ENCODE measurements at regions not wholly inside any gene's neighbourhood (a gene's known extent, or its start where the extent isn't known, plus 50 kb on each side); places are given as distances from the start of the nearest gene placed in this dataset.

DNA sequence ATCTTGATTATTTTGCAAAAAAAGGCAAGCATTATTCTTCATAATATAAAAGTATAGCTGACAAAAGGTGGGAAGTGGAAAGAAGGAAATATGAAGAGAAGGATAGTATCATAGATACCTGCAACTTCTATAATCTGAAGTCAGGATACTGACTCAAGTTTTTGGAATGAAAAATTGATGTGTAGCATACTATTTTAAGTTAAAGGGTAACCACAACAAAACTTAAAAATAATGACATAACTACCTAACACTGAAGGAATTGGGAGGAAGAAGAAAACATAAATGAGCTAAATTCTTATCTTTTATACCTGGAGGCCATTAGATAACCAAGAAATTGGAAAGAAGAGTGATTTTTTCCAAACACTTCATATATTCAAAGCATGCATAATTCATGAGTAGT is 51.8 kb upstream of the TLE1 start:
- Mint-ChIP-seq H3K9me3 (peaks cover 7% of the 10 kb centered on the region), H3K27me3 (ENCODE audit: low read depth) (no peaks in the 10 kb centered on the region), H3K4me3 (no peak overlapping the region), H3K4me1 (no peaks in the 10 kb centered on the region), H3K27ac (ENCODE audit: unreplicated experiment) (no peak overlapping the region), H3K36me3 (ENCODE audit: low read depth) (no peaks in the 10 kb centered on the region)
- TF ChIP-seq, protein P1, sequence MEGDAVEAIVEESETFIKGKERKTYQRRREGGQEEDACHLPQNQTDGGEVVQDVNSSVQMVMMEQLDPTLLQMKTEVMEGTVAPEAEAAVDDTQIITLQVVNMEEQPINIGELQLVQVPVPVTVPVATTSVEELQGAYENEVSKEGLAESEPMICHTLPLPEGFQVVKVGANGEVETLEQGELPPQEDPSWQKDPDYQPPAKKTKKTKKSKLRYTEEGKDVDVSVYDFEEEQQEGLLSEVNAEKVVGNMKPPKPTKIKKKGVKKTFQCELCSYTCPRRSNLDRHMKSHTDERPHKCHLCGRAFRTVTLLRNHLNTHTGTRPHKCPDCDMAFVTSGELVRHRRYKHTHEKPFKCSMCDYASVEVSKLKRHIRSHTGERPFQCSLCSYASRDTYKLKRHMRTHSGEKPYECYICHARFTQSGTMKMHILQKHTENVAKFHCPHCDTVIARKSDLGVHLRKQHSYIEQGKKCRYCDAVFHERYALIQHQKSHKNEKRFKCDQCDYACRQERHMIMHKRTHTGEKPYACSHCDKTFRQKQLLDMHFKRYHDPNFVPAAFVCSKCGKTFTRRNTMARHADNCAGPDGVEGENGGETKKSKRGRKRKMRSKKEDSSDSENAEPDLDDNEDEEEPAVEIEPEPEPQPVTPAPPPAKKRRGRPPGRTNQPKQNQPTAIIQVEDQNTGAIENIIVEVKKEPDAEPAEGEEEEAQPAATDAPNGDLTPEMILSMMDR (conservative IDR thresholded peaks at IDR 0.05) = no peak
- DNase-seq (ENCODE audit: low read depth, low spot score) = no peak

DNA sequence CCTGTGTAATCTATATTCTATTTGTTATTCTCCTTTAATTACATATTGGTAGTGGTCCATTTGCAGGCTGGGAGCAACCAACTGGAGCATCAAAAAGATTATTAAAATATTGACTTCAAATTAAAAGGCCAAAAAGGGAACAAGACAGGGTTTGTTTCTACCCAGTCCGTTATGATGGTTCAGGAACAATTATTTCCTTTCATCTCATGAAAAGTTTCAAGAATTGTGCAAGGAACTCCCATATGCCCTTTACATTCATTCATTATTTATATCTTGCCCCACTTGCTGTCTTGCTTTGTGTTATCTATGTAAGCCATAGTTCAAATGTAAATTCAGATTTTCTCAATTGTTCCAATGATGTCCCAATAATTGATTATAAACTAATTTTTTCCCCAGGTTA is 58.7 kb upstream of the TLE1 start:
- TF ChIP-seq, protein P1 (conservative IDR thresholded peaks at IDR 0.05) = no peak
- no peaks in the 10 kb centered on the region for H3K27me3 Mint-ChIP-seq (ENCODE audit: low read depth)
- H3K4me1 Mint-ChIP-seq = peaks cover 7% of the 10 kb centered on the region
- no peak for DNase-seq (ENCODE audit: low read depth, low spot score)
- H3K9me3 Mint-ChIP-seq = peaks cover 5% of the 10 kb centered on the region
- no peak overlapping the region for H3K4me3 Mint-ChIP-seq
- no peak overlapping the region for H3K27ac Mint-ChIP-seq (ENCODE audit: unreplicated experiment)
- peaks cover 3% of the 10 kb centered on the region for H3K36me3 Mint-ChIP-seq (ENCODE audit: low read depth)

DNA sequence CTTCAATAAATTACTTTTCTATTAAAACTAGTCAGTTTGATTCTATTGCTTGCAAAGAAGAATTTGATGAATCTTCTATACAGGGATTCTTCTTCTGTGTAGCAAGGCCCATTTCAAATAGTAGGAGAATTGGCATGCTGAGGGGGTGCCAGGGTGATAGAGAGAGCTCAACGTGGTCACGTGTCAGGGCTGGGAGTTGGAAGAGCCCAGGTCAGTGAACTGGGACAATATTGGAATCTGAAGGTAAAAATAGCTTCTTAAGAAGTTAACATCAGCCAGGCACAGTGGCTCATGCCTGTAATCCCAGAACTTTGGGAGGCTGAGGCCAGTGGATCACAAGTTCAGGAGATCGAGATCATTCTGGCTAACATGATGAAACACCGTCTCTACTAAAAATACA is 64.1 kb upstream of the TLE1 start:
- DNase-seq (ENCODE audit: low read depth, low spot score) = no peak
- no peaks in the 10 kb centered on the region for H3K9me3 Mint-ChIP-seq
- TF ChIP-seq, protein P1 (conservative IDR thresholded peaks at IDR 0.05) = no peak
- peaks cover 3% of the 10 kb centered on the region for H3K36me3 Mint-ChIP-seq (ENCODE audit: low read depth)
- peaks cover 22% of the 10 kb centered on the region for H3K4me1 Mint-ChIP-seq
- H3K4me3 Mint-ChIP-seq = no peak overlapping the region
- no peaks in the 10 kb centered on the region for H3K27me3 Mint-ChIP-seq (ENCODE audit: low read depth)
- no peak overlapping the region for H3K27ac Mint-ChIP-seq (ENCODE audit: unreplicated experiment)

DNA sequence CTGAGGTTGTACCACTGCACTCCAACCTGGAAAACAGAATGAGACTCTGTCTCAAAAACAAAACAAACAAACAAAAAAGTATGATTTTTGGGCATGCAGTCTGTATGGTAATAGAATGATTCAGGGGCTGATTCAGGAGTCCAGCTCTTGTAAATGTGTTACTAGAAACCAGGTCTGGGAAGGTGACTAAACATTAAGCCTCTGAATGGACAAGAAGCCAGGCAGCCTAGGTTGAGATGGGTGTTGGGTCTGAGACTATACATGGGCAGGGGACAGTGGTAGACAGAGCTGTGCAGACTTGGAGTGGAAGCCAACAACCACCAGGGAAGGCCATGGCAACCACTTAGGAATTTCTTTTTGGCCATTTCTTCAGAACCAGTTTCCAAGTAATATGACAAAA is 64.9 kb upstream of the TLE1 start:
- Mint-ChIP-seq H3K27me3 (ENCODE audit: low read depth) (no peaks in the 10 kb centered on the region), H3K36me3 (ENCODE audit: low read depth) (peaks cover 3% of the 10 kb centered on the region), H3K27ac (ENCODE audit: unreplicated experiment) (no peak overlapping the region)

DNA sequence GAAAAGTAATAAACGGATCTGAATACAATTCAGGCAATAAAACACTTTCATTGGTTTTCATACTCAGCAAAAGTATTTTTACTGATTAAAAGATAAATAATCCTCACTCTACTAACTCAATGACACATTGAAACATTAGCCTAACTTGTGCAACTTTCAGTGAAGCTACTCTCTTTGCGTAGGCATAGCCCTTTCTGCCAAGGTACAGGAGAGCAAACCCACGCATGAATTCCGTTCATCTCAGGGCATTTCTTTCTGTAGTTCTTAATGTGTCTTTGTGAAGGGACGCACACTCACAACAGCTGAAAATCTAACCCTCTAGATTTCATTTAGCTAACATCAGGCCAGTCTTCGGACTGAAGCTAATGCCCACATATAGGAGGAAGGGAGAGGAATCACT is 66.4 kb upstream of the TLE1 start:
- DNase-seq (ENCODE audit: low read depth, low spot score) = no peak
- Mint-ChIP-seq H3K9me3 (no peaks in the 10 kb centered on the region), H3K27ac (ENCODE audit: unreplicated experiment) (no peak overlapping the region), H3K27me3 (ENCODE audit: low read depth) (no peaks in the 10 kb centered on the region), H3K4me3 (no peak overlapping the region), H3K4me1 (peaks cover 31% of the 10 kb centered on the region), H3K36me3 (ENCODE audit: low read depth) (no peaks in the 10 kb centered on the region)
- TF ChIP-seq, protein P1 (conservative IDR thresholded peaks at IDR 0.05) = no peak

More for the DNA sequence above, 64.9 kb upstream of the TLE1 start:
- Mint-ChIP-seq H3K4me3 (no peak overlapping the region), H3K9me3 (no peaks in the 10 kb centered on the region), H3K4me1 (peaks cover 24% of the 10 kb centered on the region)
- TF ChIP-seq, protein P1 (conservative IDR thresholded peaks at IDR 0.05) = no peak
- no peak for DNase-seq (ENCODE audit: low read depth, low spot score)

DNA sequence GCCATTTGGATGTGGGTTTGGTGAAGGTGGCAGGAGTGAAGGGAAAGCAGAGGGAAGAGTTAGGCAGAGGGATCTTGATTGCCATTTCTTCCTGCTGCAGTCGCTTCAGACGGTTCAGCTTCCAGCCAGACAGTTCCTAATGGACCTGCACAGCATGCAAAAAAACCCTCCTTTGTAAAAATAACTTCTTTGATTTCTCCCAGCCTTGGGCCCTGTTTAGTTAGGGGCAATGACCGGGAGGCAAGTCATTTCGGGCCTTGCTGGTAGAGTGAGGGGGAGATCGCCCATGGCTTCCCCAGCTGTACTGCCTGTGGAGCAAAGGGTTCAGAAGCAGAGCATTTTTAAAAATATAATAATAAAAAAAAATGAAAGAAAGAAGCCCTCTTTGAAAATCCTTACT is 67.2 kb upstream of the TLE1 start:
- Mint-ChIP-seq H3K36me3 (ENCODE audit: low read depth) (no peaks in the 10 kb centered on the region), H3K4me1 (peaks cover 34% of the 10 kb centered on the region), H3K4me3 (no peak overlapping the region), H3K9me3 (no peaks in the 10 kb centered on the region), H3K27ac (ENCODE audit: unreplicated experiment) (no peak overlapping the region), H3K27me3 (ENCODE audit: low read depth) (no peaks in the 10 kb centered on the region)
- TF ChIP-seq, protein P1 (conservative IDR thresholded peaks at IDR 0.05) = no peak
- no peak for DNase-seq (ENCODE audit: low read depth, low spot score)

Measured in neural crest cell (in vitro differentiated cells).